ENCODE measurements at regions not wholly inside any gene's neighbourhood (a gene's known extent, or its start where the extent isn't known, plus 50 kb on each side); places are given as distances from the start of the nearest gene placed in this dataset.

GRCh38 chr10:78386509-78386908 is 352.8 kb downstream of the RPS24 start:
- TF ChIP-seq CTCF (IDR thresholded peaks at IDR 0.05; ENCODE audit: control extremely low read depth, extremely low read depth): no peak
- Histone ChIP-seq H3K27ac (ENCODE audit: low read depth in 1 of 2, low read length in 1 of 2) (no peak overlapping the region), H3K36me3 (ENCODE audit: control insufficient read depth in 4 of 4, insufficient read depth in 4 of 4, low read length in 4 of 4) (no peaks in the 10 kb centered on the region), H3K9me3 (ENCODE audit: control insufficient read depth in 4 of 4, insufficient read depth in 3 of 4, low read length in 3 of 4) (no peaks in the 10 kb centered on the region), H3K27me3 (ENCODE audit: control insufficient read depth in 3 of 3, insufficient read depth in 3 of 3, low read length in 2 of 3) (no peaks in the 10 kb centered on the region), H3K4me1 (ENCODE audit: control insufficient read depth in 5 of 5, insufficient read depth in 5 of 5, low read length in 5 of 5) (peaks cover 0 to 15% (median 0%) of the 10 kb centered on the region in 5 donors), H3K9ac (ENCODE audit: insufficient read depth in 1 of 2, low read length in 2 of 2) (no peak overlapping the region), H3K4me3 (no peak overlapping the region)
- ATAC-seq (ENCODE audit: insufficient read depth, low FRiP score) (no peak), DNase-seq (no peak)
- WGBS, 2 donors: 80 to 82% methylated on average over 5 of the region's 5 CpGs

GRCh38 chr10:78388331-78389050 is 354.8 kb downstream of the RPS24 start:
- DNase-seq (no peak), ATAC-seq (ENCODE audit: insufficient read depth, low FRiP score) (no peak)
- whole genome bisulfite sequencing, 2 donors: 86 to 90% methylated on average over 9 of the region's 9 CpGs

GRCh38 chr10:78389419-78389818 is 355.8 kb downstream of the RPS24 start:
- 96 to 100% methylated on average over 3 of the region's 3 CpGs for WGBS, 2 donors
- no peak overlapping the region for H3K4me3 ChIP-seq
- no peak for ATAC-seq (ENCODE audit: insufficient read depth, low FRiP score)

More at GRCh38 chr10:78388331-78389050, 354.8 kb downstream of the RPS24 start:
- Histone ChIP-seq H3K27me3 (ENCODE audit: control insufficient read depth in 3 of 3, insufficient read depth in 3 of 3, low read length in 2 of 3) (no peaks in the 10 kb centered on the region), H3K9me3 (ENCODE audit: control insufficient read depth in 4 of 4, insufficient read depth in 3 of 4, low read length in 3 of 4) (no peaks in the 10 kb centered on the region), H3K27ac (ENCODE audit: low read depth in 1 of 2, low read length in 1 of 2) (no peak overlapping the region), H3K4me3 (no peak overlapping the region), H3K9ac (ENCODE audit: insufficient read depth in 1 of 2, low read length in 2 of 2) (no peak overlapping the region), H3K36me3 (ENCODE audit: control insufficient read depth in 4 of 4, insufficient read depth in 4 of 4, low read length in 4 of 4) (no peaks in the 10 kb centered on the region), H3K4me1 (ENCODE audit: control insufficient read depth in 5 of 5, insufficient read depth in 5 of 5, low read length in 5 of 5) (peaks cover 0 to 11% (median 3%) of the 10 kb centered on the region in 5 donors)
- no peak for TF ChIP-seq CTCF (IDR thresholded peaks at IDR 0.05; ENCODE audit: control extremely low read depth, extremely low read depth)

More at GRCh38 chr10:78389419-78389818, 355.8 kb downstream of the RPS24 start:
- no peak overlapping the region for H3K9ac ChIP-seq (ENCODE audit: insufficient read depth in 1 of 2, low read length in 2 of 2)
- no peak for DNase-seq
- no peak overlapping the region for H3K27ac ChIP-seq (ENCODE audit: low read depth in 1 of 2, low read length in 1 of 2)
- TF ChIP-seq CTCF (IDR thresholded peaks at IDR 0.05; ENCODE audit: control extremely low read depth, extremely low read depth): no peak
- H3K36me3 ChIP-seq (ENCODE audit: control insufficient read depth in 4 of 4, insufficient read depth in 4 of 4, low read length in 4 of 4): no peaks in the 10 kb centered on the region
- no peaks in the 10 kb centered on the region for H3K9me3 ChIP-seq (ENCODE audit: control insufficient read depth in 4 of 4, insufficient read depth in 3 of 4, low read length in 3 of 4)
- no peaks in the 10 kb centered on the region for H3K27me3 ChIP-seq (ENCODE audit: control insufficient read depth in 3 of 3, insufficient read depth in 3 of 3, low read length in 2 of 3)
- H3K4me1 ChIP-seq (ENCODE audit: control insufficient read depth in 5 of 5, insufficient read depth in 5 of 5, low read length in 5 of 5): peaks cover 0 to 15% (median 7%) of the 10 kb centered on the region in 5 donors

Data from lung (tissue), 11 donors.